Neural cell (in vitro differentiated cells): ENCODE measurements at regions not wholly inside any gene's neighbourhood (a gene's known extent, or its start where the extent isn't known, plus 50 kb on each side); places are given as distances from the start of the nearest gene placed in this dataset.

Experiments
- H2AFZ ChIP-seq: fragments of 200-600, 300-800 bp; sonication (generic), shearing (Covaris generic); 2 replicates; pipeline ENCODE4 v1.6.0; 2014; ENCODE audit warnings: low read depth, mild to moderate bottlenecking, antibody characterized with exemption, low read length, moderate library complexity
- H3F3A ChIP-seq: fragments of 200-600 bp; shearing (Covaris generic); 2 replicates; pipeline ENCODE4 v1.6.1; 2016; ENCODE audit warnings: mild to moderate bottlenecking, moderate library complexity, mixed read lengths, antibody characterized with exemption, low read length; ENCODE audit not compliant: insufficient read depth, poor library complexity, severe bottlenecking
- H3K27ac ChIP-seq: fragments of 200-600, 300-800 bp; sonication (generic), shearing (Covaris generic); 2 replicates; pipeline ENCODE4 v1.5.1; 2014; ENCODE audit warnings: mild to moderate bottlenecking, low read length, moderate library complexity
- H3K27me3 ChIP-seq: fragments of 300-800, 200-600 bp; sonication (generic), shearing (Covaris generic); 2 replicates; pipeline ENCODE4 v1.6.0; 2014; ENCODE audit warnings: mild to moderate bottlenecking, low read depth, low read length, moderate library complexity; ENCODE audit not compliant: insufficient read depth
- H3K36me3 ChIP-seq: fragments of 300-800, 200-600 bp; sonication (generic), shearing (Covaris generic); 2 replicates; pipeline ENCODE4 v1.5.1; 2014; ENCODE audit warnings: mild to moderate bottlenecking, antibody characterized with exemption, low read length, moderate library complexity; ENCODE audit not compliant: insufficient read depth
- H3K4me2 ChIP-seq: fragments of 300-800, 200-600 bp; sonication (generic), shearing (Covaris generic); 2 replicates; pipeline ENCODE4 v1.6.0; 2014; ENCODE audit warnings: mild to moderate bottlenecking, low read length
- H3K4me3 ChIP-seq: fragments of 300-800, 200-600 bp; sonication (generic), shearing (Covaris generic); 2 replicates; pipeline ENCODE4 v1.5.1; 2014; ENCODE audit warnings: mild to moderate bottlenecking, low read length, moderate library complexity
- H3K79me2 ChIP-seq: fragments of 200-600 bp; shearing (Covaris generic); replicated peaks from 2 replicates; pipeline ENCODE4 v1.6.0; 2014; ENCODE audit warnings: mild to moderate bottlenecking, low read length, moderate library complexity; ENCODE audit not compliant: insufficient read depth
- H3K9ac ChIP-seq: fragments of 300-800, 200-600 bp; sonication (generic), shearing (Covaris generic); 2 replicates; pipeline ENCODE4 v1.6.1; 2016; ENCODE audit warnings: mild to moderate bottlenecking, low read length, mixed read lengths
- H3K9me2 ChIP-seq: fragments of 200-600 bp; shearing (Covaris generic); 2 replicates; pipeline ENCODE4 v1.6.1; 2016; ENCODE audit warnings: mild to moderate bottlenecking, low read length, mixed read lengths; ENCODE audit not compliant: insufficient read depth
- H3K9me3 ChIP-seq: fragments of 200-600, 300-800 bp; sonication (generic), shearing (Covaris generic); 2 replicates; pipeline ENCODE4 v1.6.1; 2016; ENCODE audit warnings: mild to moderate bottlenecking, mixed run types, low read length, moderate library complexity, mixed read lengths
- H4K20me1 ChIP-seq: fragments of 200-600 bp; shearing (Covaris generic); 2 replicates; pipeline ENCODE4 v1.6.1; 2016; ENCODE audit warnings: mild to moderate bottlenecking, mixed run types; ENCODE audit not compliant: insufficient read depth
- CTCF ChIP-seq: fragments of 450-650 bp; IDR thresholded peaks from 2 replicates; pipeline ENCODE4 v1.5.1; 2014; ENCODE audit warnings: antibody characterized with exemption, mild to moderate bottlenecking, moderate library complexity; ENCODE audit not compliant: poor library complexity, severe bottlenecking
- EP300 ChIP-seq: fragments of 450-650 bp; conservative IDR thresholded peaks from 2 replicates; pipeline ENCODE4 v1.6.1; 2014; ENCODE audit warnings: antibody characterized with exemption, mild to moderate bottlenecking, moderate library complexity; ENCODE audit not compliant: poor library complexity, severe bottlenecking
- EZH2 ChIP-seq: fragments of 200-600, 300-800 bp; shearing (Covaris generic), sonication (generic); IDR thresholded peaks from 2 replicates; pipeline ENCODE4 v1.6.1; 2014; ENCODE audit warnings: antibody characterized with exemption, low read length, borderline replicate concordance, mild to moderate bottlenecking; ENCODE audit not compliant: insufficient read depth, poor library complexity, severe bottlenecking
- MXI1 ChIP-seq: fragments of 450-650 bp; conservative IDR thresholded peaks from 2 replicates; pipeline ENCODE4 v1.6.1; 2014; ENCODE audit warnings: antibody characterized with exemption, mild to moderate bottlenecking; ENCODE audit not compliant: poor library complexity, severe bottlenecking
- POLR2AphosphoS5 ChIP-seq: IDR thresholded peaks from 2 replicates; pipeline ENCODE4 v1.6.1; 2012
- RAD21 ChIP-seq: fragments of 450-650 bp; conservative IDR thresholded peaks from 2 replicates; pipeline ENCODE4 v1.6.1; 2014; ENCODE audit warnings: antibody characterized with exemption, mild to moderate bottlenecking, moderate library complexity
- REST ChIP-seq: IDR thresholded peaks from 2 replicates; pipeline ENCODE4 v1.6.1; 2012; ENCODE audit warnings: borderline replicate concordance
- SMC3 ChIP-seq: fragments of 450-650 bp; conservative IDR thresholded peaks from 2 replicates; pipeline ENCODE4 v1.6.1; 2014; ENCODE audit warnings: antibody characterized with exemption, mild to moderate bottlenecking, moderate library complexity; ENCODE audit not compliant: poor library complexity
- TAF1 ChIP-seq: IDR thresholded peaks from 2 replicates; pipeline ENCODE4 v1.6.1; 2012; ENCODE audit warnings: low read depth

- Histone ChIP-seq H3K4me2 (no peak overlapping the region), H2AFZ (no peak overlapping the region), H3K9me3 (no peaks in the 10 kb centered on the region), H3K27me3 (no peaks in the 10 kb centered on the region), H4K20me1 (no peaks in the 10 kb centered on the region), H3F3A (no peaks in the 10 kb centered on the region), H3K9me2 (no peaks in the 10 kb centered on the region), H3K9ac (no peak overlapping the region), H3K4me3 (no peak overlapping the region), H3K79me2 (no peaks in the 10 kb centered on the region), H3K36me3 (no peaks in the 10 kb centered on the region), H3K27ac (no peak overlapping the region)
- TF ChIP-seq EP300 (no peak), EZH2 (no peak), TAF1 (no peak), REST (no peak), POLR2AphosphoS5 (no peak), MXI1 (no peak), CTCF (no peak)
Observed at GRCh38 chr1:181364801-181365200, 118.5 kb upstream of the CACNA1E start.

GRCh38 chr1:181366910-181367309 is 116.4 kb upstream of the CACNA1E start:
- Histone ChIP-seq H3K79me2 (no peaks in the 10 kb centered on the region), H4K20me1 (no peaks in the 10 kb centered on the region), H3F3A (no peaks in the 10 kb centered on the region), H3K9me2 (no peaks in the 10 kb centered on the region), H3K27me3 (no peaks in the 10 kb centered on the region), H3K27ac (no peak overlapping the region), H3K4me3 (no peak overlapping the region), H3K4me2 (no peak overlapping the region), H3K9ac (no peak overlapping the region), H2AFZ (no peak overlapping the region), H3K36me3 (no peaks in the 10 kb centered on the region), H3K9me3 (peaks cover 5% of the 10 kb centered on the region)
- no peak for TF ChIP-seq EZH2
- no peak for TF ChIP-seq SMC3
- no peak for TF ChIP-seq EP300

GRCh38 chr1:181369416-181369815 is 113.9 kb upstream of the CACNA1E start:
- no peak overlapping the region for H3K9ac ChIP-seq
- H3K27ac ChIP-seq = no peak overlapping the region
- H3K79me2 ChIP-seq = no peaks in the 10 kb centered on the region
- H3K4me3 ChIP-seq = no peak overlapping the region
- peaks cover 5% of the 10 kb centered on the region for H3K9me3 ChIP-seq
- TF ChIP-seq REST (no peak), RAD21 (no peak), POLR2AphosphoS5 (no peak), EZH2 (no peak), MXI1 (no peak), EP300 (no peak), SMC3 (no peak), TAF1 (no peak), CTCF (no peak)
- H3K27me3 ChIP-seq = no peaks in the 10 kb centered on the region
- no peaks in the 10 kb centered on the region for H4K20me1 ChIP-seq
- H3F3A ChIP-seq = no peaks in the 10 kb centered on the region
- H2AFZ ChIP-seq = no peak overlapping the region
- H3K4me2 ChIP-seq = no peak overlapping the region
- H3K9me2 ChIP-seq = no peaks in the 10 kb centered on the region
- H3K36me3 ChIP-seq = no peaks in the 10 kb centered on the region
